PC-9 (cell line): ENCODE measurements at regions not wholly inside any gene's neighbourhood (a gene's known extent, or its start where the extent isn't known, plus 50 kb on each side); places are given as distances from the start of the nearest gene placed in this dataset.
A peak's percentile ranks its signal among the peaks of the same experiment; 100 is the strongest.

ENCODE experiments used
- BruUV-seq: library from RNA; stranded (reverse); fragments of 400-500 nt; replicated peaks from 2 replicates; lab custom pipeline; 2021; lab: Mats Ljungman, UMichigan
- CTCF ChIA-PET: fragments of 300-600 bp; sonication (Branson Sonifier 250); formaldehyde crosslinking; loops from one replicate; lab custom pipeline; 2022; ENCODE audit warnings: antibody characterized with exemption; lab: Charles Lee
- POLR2A ChIA-PET: fragments of 300-600 bp; sonication (Branson Sonifier 250); formaldehyde crosslinking; loops from one replicate; lab custom pipeline; 2022; ENCODE audit warnings: antibody characterized with exemption; ENCODE audit not compliant: unreplicated experiment; lab: Charles Lee
- DNase-seq, 2 experiments: peaks; one replicate each; pipeline versions ENCODE4 v3.0.0 to v3.0.0-alpha.2; 2015 to 2022; ENCODE audit warnings: mixed read lengths in 1 of 2
- H2AFZ ChIP-seq: fragments of 200-600 bp; sonication (generic); 2 replicates; pipeline ENCODE4 v1.8.1; 2017; ENCODE audit warnings: antibody characterized with exemption
- H3F3A ChIP-seq: fragments of 200-600 bp; sonication (generic); 2 replicates; pipeline ENCODE4 v1.8.1; 2017; ENCODE audit warnings: antibody characterized with exemption, mild to moderate bottlenecking, low read depth; ENCODE audit not compliant: insufficient read depth
- H3K27ac ChIP-seq: fragments of 200-600 bp; sonication (generic); 2 replicates; pipeline ENCODE4 v1.6.1; 2016; ENCODE audit warnings: mixed run types
- H3K27me3 ChIP-seq: fragments of 200-600 bp; sonication (generic); 2 replicates; pipeline ENCODE4 v1.6.1; 2016; ENCODE audit warnings: low read depth, mixed run types; ENCODE audit not compliant: insufficient read depth
- H3K36me3 ChIP-seq: fragments of 200-600 bp; sonication (generic); 2 replicates; pipeline ENCODE4 v1.6.1; 2016; ENCODE audit warnings: low read depth, mixed run types
- H3K4me1 ChIP-seq: fragments of 200-600 bp; sonication (generic); replicated peaks from 2 replicates; pipeline ENCODE4 v1.6.1; 2016; ENCODE audit warnings: mixed run types; ENCODE audit not compliant: insufficient read depth
- H3K4me2 ChIP-seq: fragments of 200-600 bp; sonication (generic); 2 replicates; pipeline ENCODE4 v1.6.1; 2017; ENCODE audit warnings: mixed run types
- H3K4me3 ChIP-seq: fragments of 200-600 bp; sonication (generic); 2 replicates; pipeline ENCODE4 v1.6.1; 2016; ENCODE audit warnings: mixed run types
- H3K79me2 ChIP-seq: fragments of 200-600 bp; sonication (generic); 2 replicates; pipeline ENCODE4 v1.6.1; 2017; ENCODE audit warnings: low read depth, mixed run types
- H3K9me2 ChIP-seq: fragments of 200-600 bp; sonication (generic); 2 replicates; pipeline ENCODE4 v1.8.1; 2017; ENCODE audit warnings: mild to moderate bottlenecking; ENCODE audit not compliant: insufficient read depth
- H3K9me3 ChIP-seq: fragments of 200-600 bp; sonication (generic); 2 replicates; pipeline ENCODE4 v1.8.1; 2016; ENCODE audit warnings: low read depth; ENCODE audit not compliant: insufficient read depth
- H4K20me1 ChIP-seq: fragments of 200-600 bp; sonication (generic); 2 replicates; pipeline ENCODE4 v1.8.1; 2017; ENCODE audit not compliant: insufficient read depth
- EZH2 ChIP-seq: fragments of 200-600 bp; sonication (generic); IDR thresholded peaks from 2 replicates; pipeline ENCODE4 v1.8.0; 2017; ENCODE audit warnings: antibody characterized with exemption, low read depth
- intact Hi-C: fragments of 100-400 bp; cut with micrococcal nuclease; formaldehyde crosslinking; loops from one replicate; pipeline ENCODE4 v1.10.0; 2022; ENCODE audit not compliant: unreplicated experiment
- TF ChIP-seq, protein P1 (sequence below): fragments of 200-600 bp; sonication (generic); conservative IDR thresholded peaks from 2 replicates; pipeline ENCODE4 v1.6.1; 2017; ENCODE audit warnings: mixed run types, antibody characterized with exemption, mild to moderate bottlenecking, moderate library complexity

DNA sequence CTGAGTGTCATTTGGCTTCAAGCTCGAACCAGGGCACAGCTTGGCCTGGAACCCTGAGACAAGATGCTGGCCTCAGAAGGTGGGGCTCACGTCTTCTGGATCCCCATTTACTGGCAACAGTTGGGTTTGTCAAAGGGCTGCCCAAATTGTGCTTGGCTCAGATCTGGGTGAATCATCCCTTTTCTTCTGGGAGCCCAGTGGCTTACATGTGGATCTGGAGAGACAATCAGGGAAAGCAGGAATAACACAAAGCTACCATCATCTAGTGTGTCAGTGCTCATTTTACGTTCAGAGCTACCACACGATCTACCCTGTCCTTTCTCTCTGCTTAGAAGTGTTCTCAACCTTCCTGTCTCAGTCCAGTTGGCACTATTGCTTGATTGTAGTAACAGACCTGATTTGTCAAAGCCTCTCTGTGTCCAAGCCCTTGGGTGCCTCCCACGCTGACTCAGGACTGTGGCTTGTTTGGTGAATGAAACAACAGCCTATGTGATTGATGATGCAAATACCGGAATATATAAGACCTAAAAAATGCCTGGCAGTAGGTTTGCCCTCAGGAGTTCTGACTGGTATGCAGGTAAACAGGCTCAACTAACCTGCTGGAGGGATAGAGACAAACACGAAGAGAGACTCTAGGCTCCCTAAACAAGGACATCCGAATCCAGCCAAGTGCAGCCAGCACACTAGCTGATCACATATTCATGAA, 974.3 kb downstream of the VRK1 start:
- BruUV-seq, result no TSS peak
- CTCF ChIA-PET, result no interaction called here
- no peak overlapping the region for H3K4me3 ChIP-seq

GRCh38 chr14:97773598-97773997, 976.4 kb downstream of the VRK1 start:
- no peaks in the 10 kb centered on the region for H4K20me1 ChIP-seq
- no TSS peak for BruUV-seq
- no peaks in the 10 kb centered on the region for H3K36me3 ChIP-seq
- no peak overlapping the region for H3K27ac ChIP-seq
- H3K4me1 ChIP-seq, result no peaks in the 10 kb centered on the region
- no peaks in the 10 kb centered on the region for H3K79me2 ChIP-seq
- intact Hi-C loops, result no loop called here
- H2AFZ ChIP-seq, result no peak overlapping the region
- TF ChIP-seq, protein P1, sequence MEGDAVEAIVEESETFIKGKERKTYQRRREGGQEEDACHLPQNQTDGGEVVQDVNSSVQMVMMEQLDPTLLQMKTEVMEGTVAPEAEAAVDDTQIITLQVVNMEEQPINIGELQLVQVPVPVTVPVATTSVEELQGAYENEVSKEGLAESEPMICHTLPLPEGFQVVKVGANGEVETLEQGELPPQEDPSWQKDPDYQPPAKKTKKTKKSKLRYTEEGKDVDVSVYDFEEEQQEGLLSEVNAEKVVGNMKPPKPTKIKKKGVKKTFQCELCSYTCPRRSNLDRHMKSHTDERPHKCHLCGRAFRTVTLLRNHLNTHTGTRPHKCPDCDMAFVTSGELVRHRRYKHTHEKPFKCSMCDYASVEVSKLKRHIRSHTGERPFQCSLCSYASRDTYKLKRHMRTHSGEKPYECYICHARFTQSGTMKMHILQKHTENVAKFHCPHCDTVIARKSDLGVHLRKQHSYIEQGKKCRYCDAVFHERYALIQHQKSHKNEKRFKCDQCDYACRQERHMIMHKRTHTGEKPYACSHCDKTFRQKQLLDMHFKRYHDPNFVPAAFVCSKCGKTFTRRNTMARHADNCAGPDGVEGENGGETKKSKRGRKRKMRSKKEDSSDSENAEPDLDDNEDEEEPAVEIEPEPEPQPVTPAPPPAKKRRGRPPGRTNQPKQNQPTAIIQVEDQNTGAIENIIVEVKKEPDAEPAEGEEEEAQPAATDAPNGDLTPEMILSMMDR, result no peak
- TF ChIP-seq EZH2, result no peak
- no peaks in the 10 kb centered on the region for H3K27me3 ChIP-seq
- H3K9me3 ChIP-seq, result no peaks in the 10 kb centered on the region
- CTCF ChIA-PET, result no interaction called here
- no peak for DNase-seq
- POLR2A ChIA-PET, result no interaction called here
- no peaks in the 10 kb centered on the region for H3F3A ChIP-seq
- no peak overlapping the region for H3K4me3 ChIP-seq
- H3K9me2 ChIP-seq, result no peaks in the 10 kb centered on the region
- H3K4me2 ChIP-seq, result no peak overlapping the region

More for the DNA sequence above, 974.3 kb downstream of the VRK1 start:
- no peaks in the 10 kb centered on the region for H3K79me2 ChIP-seq
- no peaks in the 10 kb centered on the region for H4K20me1 ChIP-seq
- POLR2A ChIA-PET, result no interaction called here
- H3K36me3 ChIP-seq, result no peaks in the 10 kb centered on the region
- peak in 1 of 2 experiments; percentile 56 for DNase-seq
- no peak overlapping the region for H2AFZ ChIP-seq
- H3K4me1 ChIP-seq, result no peaks in the 10 kb centered on the region
- no peaks in the 10 kb centered on the region for H3K27me3 ChIP-seq
- H3K4me2 ChIP-seq, result no peak overlapping the region
- no peaks in the 10 kb centered on the region for H3K9me2 ChIP-seq
- no peak for TF ChIP-seq EZH2
- TF ChIP-seq, protein P1, result no peak
- no peaks in the 10 kb centered on the region for H3K9me3 ChIP-seq
- no peak overlapping the region for H3K27ac ChIP-seq
- H3F3A ChIP-seq, result no peaks in the 10 kb centered on the region
- intact Hi-C loops, result no loop called here

GRCh38 chr14:97776890-97777558, 979.8 kb downstream of the VRK1 start:
- no peaks in the 10 kb centered on the region for H3K9me3 ChIP-seq
- H3K4me2 ChIP-seq, result no peak overlapping the region
- H3K79me2 ChIP-seq, result no peaks in the 10 kb centered on the region
- POLR2A ChIA-PET, result no interaction called here
- intact Hi-C loops, result no loop called here
- H3K36me3 ChIP-seq, result no peaks in the 10 kb centered on the region
- H3F3A ChIP-seq, result no peaks in the 10 kb centered on the region
- no peaks in the 10 kb centered on the region for H3K9me2 ChIP-seq
- no peak overlapping the region for H3K27ac ChIP-seq
- H3K4me1 ChIP-seq, result no peaks in the 10 kb centered on the region
- CTCF ChIA-PET, result no interaction called here
- H3K4me3 ChIP-seq, result no peak overlapping the region
- H4K20me1 ChIP-seq, result no peaks in the 10 kb centered on the region
- peak in 1 of 2 experiments; percentile 36 for DNase-seq
- no peak for TF ChIP-seq EZH2
- TF ChIP-seq, protein P1, result no peak
- BruUV-seq, result no TSS peak
- 0 out of 2 replicates have a peak, but pooled peaks cover 8% of the 10 kb centered on the region for H3K27me3 ChIP-seq
- no peak overlapping the region for H2AFZ ChIP-seq
